HepG2 (cell line): ENCODE measurements at regions not wholly inside any gene's neighbourhood (a gene's known extent, or its start where the extent isn't known, plus 50 kb on each side); places are given as distances from the start of the nearest gene placed in this dataset.
A peak's percentile ranks its signal among the peaks of the same experiment; 100 is the strongest.

Experiments used
- ATAC-seq: fragments of 200-7000 bp; cut with Tn5 transposase; 3 replicates; pipeline ENCODE4 v1.9.1; 2020; ENCODE audit warnings: mild to moderate bottlenecking, moderate library complexity
- BruUV-seq: library from RNA; stranded (reverse); fragments of 400-500 nt; replicated peaks from 2 replicates; lab custom pipeline; 2021; lab: Mats Ljungman, UMichigan
- CTCF ChIA-PET: fragments of 300-600 bp; formaldehyde crosslinking; extraction: SDS; loops from one replicate; lab custom pipeline; 2021; ENCODE audit warnings: low total read pairs, inconsistent platforms, low intra/inter-chr PET ratio; lab: Yijun Ruan, JAX
- POLR2A ChIA-PET: fragments of 350-600 bp; sonication (Branson Sonifier 250); formaldehyde crosslinking; loops from one replicate; lab custom pipeline; 2020; ENCODE audit warnings: antibody characterized with exemption, inconsistent platforms; lab: Yijun Ruan, JAX
- DNase-seq: peaks from one replicate; pipeline ENCODE4 v3.0.0-alpha.2; 2015; ENCODE audit warnings: low spot score
- FAIRE-seq: peaks from 3 replicates; lab custom pipeline; 2011; peaks lifted over from hg19 to GRCh38; lab: Jason Lieb, UNC
- H2AFZ ChIP-seq: one replicate; pipeline ENCODE4 v1.6.1; 2011; ENCODE audit warnings: low read length, inconsistent platforms
- H3K27ac ChIP-seq: fragments of 300-600 bp; 3 replicates; pipeline ENCODE4 v1.8.0; 2011; ENCODE audit warnings: mixed run types, mild to moderate bottlenecking, mixed read lengths, low read length, inconsistent platforms; ENCODE audit not compliant: insufficient read depth; ENCODE audit errors: extremely low read length
- H3K27me3 ChIP-seq, 2 experiments: fragments of 200-600 bp in 1 of 2; 2 replicates in 1 of 2; 3 replicates in 1 of 2; pipeline versions ENCODE4 v1.6.0 to v1.8.0; 2011; ENCODE audit warnings: low read length in 2 of 2, mild to moderate bottlenecking in 2 of 2, moderate library complexity in 2 of 2, inconsistent platforms in 1 of 2; ENCODE audit not compliant: insufficient read depth in 2 of 2, control insufficient read depth in 1 of 2
- H3K36me3 ChIP-seq, 2 experiments: fragments of 200-600 bp in 1 of 2; replicated peaks in 1 of 2; 2 replicates in 1 of 2; 3 replicates in 1 of 2; pipeline versions ENCODE4 v1.5.1 to v1.8.0; 2011; ENCODE audit warnings: low read length in 2 of 2, inconsistent platforms in 1 of 2; ENCODE audit not compliant: insufficient read depth in 2 of 2, control insufficient read depth in 1 of 2
- H3K4me1 ChIP-seq: 2 replicates; pipeline ENCODE4 v1.5.1; 2012; ENCODE audit warnings: low read length, inconsistent platforms; ENCODE audit not compliant: insufficient read depth
- H3K4me2 ChIP-seq: 2 replicates; pipeline ENCODE4 v1.6.0; 2011; ENCODE audit warnings: low read depth, low read length, inconsistent platforms
- H3K4me3 ChIP-seq, 3 experiments: fragments of 200-600 bp in 1 of 3; sonication (generic), shearing (Covaris generic) in 1 of 3; replicated peaks in 1 of 3; 2 replicates each; pipeline ENCODE4 v1.5.1; 2011 to 2016; ENCODE audit warnings: low read length in 3 of 3, inconsistent platforms in 2 of 3, low read depth in 2 of 3, mild to moderate bottlenecking in 2 of 3, control low read depth in 1 of 3, mixed read lengths in 1 of 3; ENCODE audit not compliant: insufficient read depth in 1 of 3
- H3K79me2 ChIP-seq: one replicate; pipeline ENCODE4 v1.6.1; 2011; ENCODE audit warnings: low read length, inconsistent platforms; ENCODE audit not compliant: insufficient read depth
- H3K9ac ChIP-seq: 2 replicates; pipeline ENCODE4 v1.6.0; 2011; ENCODE audit warnings: mild to moderate bottlenecking, low read depth, low read length, inconsistent platforms; ENCODE audit not compliant: insufficient read depth
- H3K9me3 ChIP-seq: 2 replicates; pipeline ENCODE4 v1.5.1; 2012; ENCODE audit warnings: mild to moderate bottlenecking, low read length
- H4K20me1 ChIP-seq: 2 replicates; pipeline ENCODE4 v1.6.0; 2011; ENCODE audit warnings: inconsistent platforms, mild to moderate bottlenecking, low read length, moderate library complexity; ENCODE audit not compliant: insufficient read depth
- FOXC1 ChIP-seq: sonication (generic); formaldehyde crosslinking; IDR thresholded peaks from 2 replicates; pipeline ENCODE4 v1.8.0; 2022; ENCODE audit warnings: mild to moderate bottlenecking, missing genetic modification reagents, borderline replicate concordance
- HCFC1 ChIP-seq: fragments of 150-350 bp; IDR thresholded peaks from 2 replicates; pipeline ENCODE4 v1.6.1; 2014; ENCODE audit warnings: low read depth, low read length
- HOXD1 ChIP-seq: sonication (generic); formaldehyde crosslinking; IDR thresholded peaks from 2 replicates; pipeline ENCODE4 v1.5.0; 2020; ENCODE audit warnings: missing genetic modification reagents
- KLF6 ChIP-seq: IDR thresholded peaks from 2 replicates; pipeline ENCODE4 v1.8.0; 2016; ENCODE audit warnings: missing biosample characterization, missing genetic modification reagents
- RELA ChIP-seq: sonication (generic); formaldehyde crosslinking; IDR thresholded peaks from 2 replicates; pipeline ENCODE4 v1.4.0; 2020; ENCODE audit warnings: missing genetic modification reagents
- RFX3 ChIP-seq: IDR thresholded peaks from 2 replicates; pipeline ENCODE4 v1.6.1; 2016; ENCODE audit warnings: missing biosample characterization, missing genetic modification reagents
- SMARCC2 ChIP-seq: fragments of 450-650 bp; IDR thresholded peaks from 2 replicates; pipeline ENCODE4 v1.6.1; 2017; ENCODE audit warnings: antibody characterized with exemption, mild to moderate bottlenecking
- STAG1 ChIP-seq: sonication (generic); formaldehyde crosslinking; IDR thresholded peaks from 2 replicates; pipeline ENCODE4 v1.4.0; 2020; ENCODE audit warnings: missing genetic modification reagents
- TIGD3 ChIP-seq: sonication (generic); formaldehyde crosslinking; IDR thresholded peaks from 2 replicates; pipeline ENCODE4 v1.5.1; 2020; ENCODE audit warnings: mild to moderate bottlenecking, missing genetic modification reagents, borderline replicate concordance
- ZBTB8A ChIP-seq: sonication (generic); formaldehyde crosslinking; IDR thresholded peaks from 2 replicates; pipeline ENCODE4 v1.4.0; 2020; ENCODE audit warnings: mild to moderate bottlenecking, low read depth, missing genetic modification reagents, borderline replicate concordance
- ZNF451 ChIP-seq: sonication (generic); formaldehyde crosslinking; IDR thresholded peaks from 2 replicates; pipeline ENCODE4 v1.5.0; 2020; ENCODE audit warnings: mild to moderate bottlenecking, missing genetic modification reagents
- ZNF709 ChIP-seq: sonication (generic); formaldehyde crosslinking; IDR thresholded peaks from 2 replicates; pipeline ENCODE4 v1.5.0; 2020; ENCODE audit warnings: mild to moderate bottlenecking, missing genetic modification reagents
- ZNF761 ChIP-seq: sonication (generic); formaldehyde crosslinking; conservative IDR thresholded peaks from 2 replicates; pipeline ENCODE4 v1.4.0; 2020; ENCODE audit warnings: mild to moderate bottlenecking, missing genetic modification reagents
- WGBS: methylation state at CpG from one replicate; pipeline ENCODE4 v1.1.6; 2017; ENCODE audit warnings: low lambda C conversion rate; 5-methylcytosine and 5-hydroxymethylcytosine counted together
- in situ Hi-C: cut with HindIII; loops from 2 replicates; pipeline ENCODE4 v1.10.0; 2017; ENCODE audit warnings: low pct_unique_long_range_greater_than_20kb; ENCODE audit not compliant: extremely low pct_ligation_motif_present
- intact Hi-C: fragments of 100-400 bp; cut with micrococcal nuclease; formaldehyde crosslinking; loops from one replicate; pipeline ENCODE4 v1.10.0; 2022; ENCODE audit not compliant: unreplicated experiment
- TF ChIP-seq, protein P1 (sequence below): sonication (generic); formaldehyde crosslinking; IDR thresholded peaks from 2 replicates; pipeline ENCODE4 v1.8.0; 2022; ENCODE audit warnings: mild to moderate bottlenecking, missing genetic modification reagents, borderline replicate concordance
- TF ChIP-seq, protein P2 (sequence below): sonication (generic); formaldehyde crosslinking; IDR thresholded peaks from 2 replicates; pipeline ENCODE4 v1.5.0; 2020; ENCODE audit warnings: mild to moderate bottlenecking, missing genetic modification reagents, moderate library complexity

DNA sequence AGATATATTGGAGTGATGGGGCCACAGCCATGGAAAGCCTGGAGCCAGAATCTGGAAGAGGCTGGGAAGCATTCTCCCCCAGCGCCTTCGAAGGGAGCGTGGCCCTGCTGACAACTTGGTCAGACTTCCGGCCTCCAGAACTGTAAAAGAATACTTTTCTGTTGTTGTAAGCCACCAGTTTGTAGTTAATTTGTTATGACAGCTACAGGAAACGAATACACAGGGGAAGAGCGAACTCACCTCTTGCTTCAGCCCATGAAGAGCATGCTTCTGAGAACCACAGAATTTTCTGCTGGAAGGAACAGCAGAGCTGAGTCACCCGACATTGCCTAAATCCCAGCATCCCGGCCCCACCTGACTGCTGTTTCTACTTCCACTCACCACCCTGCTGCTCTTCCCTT, 501.7 kb downstream of the SHQ1 start:
- Histone ChIP-seq H3K4me2 (no peak overlapping the region), H3K27me3 (peaks cover 0 to 8% of the 10 kb centered on the region in 2 experiments; a peak in 2 of 5 replicates), H3K9me3 (no peaks in the 10 kb centered on the region), H3K4me1 (no peaks in the 10 kb centered on the region), H3K36me3 (no peaks in the 10 kb centered on the region), H3K4me3 (no peak overlapping the region), H2AFZ (no peak overlapping the region), H3K27ac (no peak overlapping the region), H4K20me1 (no peaks in the 10 kb centered on the region), H3K9ac (no peak overlapping the region), H3K79me2 (no peaks in the 10 kb centered on the region)
- no TSS peak for BruUV-seq
- no peak for FAIRE-seq
- CTCF ChIA-PET: no interaction called here
- intact Hi-C loops (no loop called here), in situ Hi-C loops (no loop called here)
- 44% methylated on average over 8 of the region's 8 CpGs for WGBS
- no peak for DNase-seq
- TF ChIP-seq FOXC1 (no peak), HCFC1 (no peak), HOXD1 (CRISPR knock-in tag) (no peak), RFX3 (no peak), ZNF709 (no peak)
- TF ChIP-seq, protein P1, sequence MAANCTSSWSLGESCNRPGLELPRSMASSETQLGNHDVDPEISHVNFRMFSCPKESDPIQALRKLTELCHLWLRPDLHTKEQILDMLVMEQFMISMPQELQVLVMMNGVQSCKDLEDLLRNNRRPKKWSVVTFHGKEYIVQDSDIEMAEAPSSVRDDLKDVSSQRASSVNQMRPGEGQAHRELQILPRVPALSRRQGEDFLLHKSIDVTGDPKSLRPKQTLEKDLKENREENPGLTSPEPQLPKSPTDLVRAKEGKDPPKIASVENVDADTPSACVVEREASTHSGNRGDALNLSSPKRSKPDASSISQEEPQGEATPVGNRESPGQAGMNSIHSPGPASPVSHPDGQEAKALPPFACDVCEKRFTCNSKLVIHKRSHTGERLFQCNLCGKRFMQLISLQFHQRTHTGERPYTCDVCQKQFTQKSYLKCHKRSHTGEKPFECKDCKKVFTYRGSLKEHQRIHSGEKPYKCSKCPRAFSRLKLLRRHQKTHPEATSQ (CRISPR knock-in tag): no peak
- TF ChIP-seq, all 625 proteins: peak for 0
- ATAC-seq: no peak
- POLR2A ChIA-PET: no interaction called here

DNA sequence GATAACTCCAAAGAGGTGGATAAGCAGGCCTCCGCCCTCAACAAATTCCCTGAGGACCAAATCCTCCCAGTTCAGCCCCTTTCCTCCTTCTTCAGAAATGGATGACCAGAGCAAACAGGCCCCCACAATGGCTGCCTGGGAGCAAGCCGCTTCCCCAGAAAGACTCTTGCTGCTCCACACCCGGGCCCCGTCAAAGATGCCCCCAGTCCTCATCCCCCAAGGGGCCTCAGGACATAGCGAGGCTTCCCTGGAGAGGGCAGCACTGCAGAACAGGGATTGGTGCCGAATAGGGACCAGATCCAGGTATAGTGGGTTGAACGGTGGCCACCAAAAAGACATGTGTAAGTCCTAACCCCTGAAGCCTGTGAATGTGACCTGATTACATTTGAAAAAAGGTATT, 502.3 kb downstream of the SHQ1 start:
- in situ Hi-C loops: no loop called here
- POLR2A ChIA-PET: no interaction called here

More for the DNA sequence above, 502.3 kb downstream of the SHQ1 start:
- intact Hi-C loops: no loop called here
- Histone ChIP-seq H3K79me2 (no peaks in the 10 kb centered on the region), H3K27me3 (peaks cover 0 to 8% of the 10 kb centered on the region in 2 experiments; a peak in 2 of 5 replicates), H4K20me1 (no peaks in the 10 kb centered on the region), H2AFZ (no peak overlapping the region), H3K9ac (no peak overlapping the region), H3K4me2 (no peak overlapping the region), H3K4me3 (no peak overlapping the region), H3K27ac (no peak overlapping the region), H3K4me1 (no peaks in the 10 kb centered on the region), H3K36me3 (no peaks in the 10 kb centered on the region), H3K9me3 (no peaks in the 10 kb centered on the region)
- WGBS: 18% methylated on average over 6 of the region's 7 CpGs
- no peak for DNase-seq
- peak; percentile 79 for ATAC-seq
- CTCF ChIA-PET: no interaction called here
- TF ChIP-seq TIGD3 (CRISPR knock-in tag) (no peak), ZNF451 (CRISPR knock-in tag) (no peak), ZBTB8A (CRISPR knock-in tag) (no peak), STAG1 (CRISPR knock-in tag) (peak; percentile 54), KLF6 (CRISPR knock-in tag) (no peak), RELA (CRISPR knock-in tag) (no peak), ZNF761 (CRISPR knock-in tag) (no peak), SMARCC2 (no peak)
- TF ChIP-seq, protein P2, sequence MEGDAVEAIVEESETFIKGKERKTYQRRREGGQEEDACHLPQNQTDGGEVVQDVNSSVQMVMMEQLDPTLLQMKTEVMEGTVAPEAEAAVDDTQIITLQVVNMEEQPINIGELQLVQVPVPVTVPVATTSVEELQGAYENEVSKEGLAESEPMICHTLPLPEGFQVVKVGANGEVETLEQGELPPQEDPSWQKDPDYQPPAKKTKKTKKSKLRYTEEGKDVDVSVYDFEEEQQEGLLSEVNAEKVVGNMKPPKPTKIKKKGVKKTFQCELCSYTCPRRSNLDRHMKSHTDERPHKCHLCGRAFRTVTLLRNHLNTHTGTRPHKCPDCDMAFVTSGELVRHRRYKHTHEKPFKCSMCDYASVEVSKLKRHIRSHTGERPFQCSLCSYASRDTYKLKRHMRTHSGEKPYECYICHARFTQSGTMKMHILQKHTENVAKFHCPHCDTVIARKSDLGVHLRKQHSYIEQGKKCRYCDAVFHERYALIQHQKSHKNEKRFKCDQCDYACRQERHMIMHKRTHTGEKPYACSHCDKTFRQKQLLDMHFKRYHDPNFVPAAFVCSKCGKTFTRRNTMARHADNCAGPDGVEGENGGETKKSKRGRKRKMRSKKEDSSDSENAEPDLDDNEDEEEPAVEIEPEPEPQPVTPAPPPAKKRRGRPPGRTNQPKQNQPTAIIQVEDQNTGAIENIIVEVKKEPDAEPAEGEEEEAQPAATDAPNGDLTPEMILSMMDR: peak; percentile 30; the same call in 1 of the 2 replicates
- no TSS peak for BruUV-seq
- no peak for FAIRE-seq
